ENCODE measurements at regions not wholly inside any gene's neighbourhood (a gene's known extent, or its start where the extent isn't known, plus 50 kb on each side); places are given as distances from the start of the nearest gene placed in this dataset.

- DNase-seq (no peak), ATAC-seq (no peak)
- Histone ChIP-seq H3K9me3 (no peaks in the 10 kb centered on the region), H3K27me3 (no peaks in the 10 kb centered on the region), H3K4me1 (no peaks in the 10 kb centered on the region), H3K36me3 (no peaks in the 10 kb centered on the region), H3K4me3 (no peak overlapping the region), H3K27ac (no peak overlapping the region)
- in situ Hi-C loops (cut with MboI; ENCODE audit: low sequenced_read_pairs in 4 of 4) = loop anchor here in 2 of 4 donors (10.0 to 25.0 kb wide), 3 partner anchors 56 to 234 kb away; partner anchors contain the start of gene GATA6 (in 1 of the 2)
- TF ChIP-seq CTCF (IDR thresholded peaks at IDR 0.05 in 4 of 5, conservative IDR thresholded peaks at IDR 0.05 in 1 of 5) = no peak
- TF ChIP-seq POLR2A (IDR thresholded peaks at IDR 0.05) = no peak
- intact Hi-C loops (cut with DNase I; ENCODE audit: low total_unique reads) = loop anchor here (10.0 kb wide), 1 partner anchor 74 kb away; no protein-coding TSS in a partner anchor
These were observed 101.6 kb downstream of the GATA6 start for GRCh38 chr18:22271030-22271429.

GRCh38 chr18:22268641-22269128, 99.3 kb downstream of the GATA6 start:
- no peaks in the 10 kb centered on the region for H3K27me3 ChIP-seq
- ATAC-seq (no peak), DNase-seq (no peak)
- intact Hi-C loops (cut with DNase I; ENCODE audit: low total_unique reads) (no loop called here), in situ Hi-C loops (cut with MboI; ENCODE audit: low sequenced_read_pairs in 4 of 4) (loop anchor here in 2 of 4 donors (25.0 kb wide), 2 partner anchors 106 to 231 kb away; partner anchors contain the start of gene GATA6 (in 1 of the 2))
- no peak for TF ChIP-seq CTCF (IDR thresholded peaks at IDR 0.05 in 4 of 5, conservative IDR thresholded peaks at IDR 0.05 in 1 of 5)
- TF ChIP-seq POLR2A (IDR thresholded peaks at IDR 0.05) = no peak
- H3K9me3 ChIP-seq = no peaks in the 10 kb centered on the region
- no peak overlapping the region for H3K4me3 ChIP-seq
- H3K36me3 ChIP-seq = no peaks in the 10 kb centered on the region
- no peak overlapping the region for H3K27ac ChIP-seq
- H3K4me1 ChIP-seq = no peaks in the 10 kb centered on the region

GRCh38 chr18:22267697-22268096, 98.3 kb downstream of the GATA6 start:
- peak in 1 of 2 donors; percentile 21 for DNase-seq
- no peaks in the 10 kb centered on the region for H3K27me3 ChIP-seq
- TF ChIP-seq POLR2A (IDR thresholded peaks at IDR 0.05) (no peak), CTCF (IDR thresholded peaks at IDR 0.05 in 4 of 5, conservative IDR thresholded peaks at IDR 0.05 in 1 of 5) (no peak)
- no peak overlapping the region for H3K27ac ChIP-seq
- no peaks in the 10 kb centered on the region for H3K4me1 ChIP-seq
- no peak overlapping the region for H3K4me3 ChIP-seq
- H3K9me3 ChIP-seq = no peaks in the 10 kb centered on the region
- in situ Hi-C loops (cut with MboI; ENCODE audit: low sequenced_read_pairs in 4 of 4) (loop anchor here in 2 of 4 donors (25.0 kb wide), 2 partner anchors 105 to 230 kb away; partner anchors contain the start of gene GATA6 (in 1 of the 2)), intact Hi-C loops (cut with DNase I; ENCODE audit: low total_unique reads) (no loop called here)
- no peak for ATAC-seq
- no peaks in the 10 kb centered on the region for H3K36me3 ChIP-seq

GRCh38 chr18:22267225-22267624, 97.8 kb downstream of the GATA6 start:
- no peaks in the 10 kb centered on the region for H3K4me1 ChIP-seq
- no peak overlapping the region for H3K27ac ChIP-seq
- no peaks in the 10 kb centered on the region for H3K9me3 ChIP-seq
- no peak for DNase-seq
- no peaks in the 10 kb centered on the region for H3K27me3 ChIP-seq
- TF ChIP-seq CTCF (IDR thresholded peaks at IDR 0.05 in 4 of 5, conservative IDR thresholded peaks at IDR 0.05 in 1 of 5) (no peak), POLR2A (IDR thresholded peaks at IDR 0.05) (no peak)
- no peaks in the 10 kb centered on the region for H3K36me3 ChIP-seq
- intact Hi-C loops (cut with DNase I; ENCODE audit: low total_unique reads) (no loop called here), in situ Hi-C loops (cut with MboI; ENCODE audit: low sequenced_read_pairs in 4 of 4) (loop anchor here in 2 of 4 donors (25.0 kb wide), 2 partner anchors 105 to 230 kb away; partner anchors contain the start of gene GATA6 (in 1 of the 2))
- H3K4me3 ChIP-seq = no peak overlapping the region
- no peak for ATAC-seq
